Stomach (tissue), 8 donors: ENCODE measurements at regions not wholly inside any gene's neighbourhood (a gene's known extent, or its start where the extent isn't known, plus 50 kb on each side); places are given as distances from the start of the nearest gene placed in this dataset.

Source experiments
- DNase-seq, 2 donors: peaks; one replicate each; pipeline versions ENCODE4 v3.0.0 to v3.0.0-alpha.2; 2013 to 2019
- H3K27ac ChIP-seq, 5 donors: fragments of 200-600 bp in 4 of 5; sonication (generic) in 4 of 5; one replicate each; pipeline ENCODE4 v1.5.1; 2013 to 2019; ENCODE audit warnings: mild to moderate bottlenecking in 1 of 5, moderate library complexity in 1 of 5
- H3K27me3 ChIP-seq, 3 donors: fragments of 200-600 bp; sonication (generic); one replicate each; pipeline ENCODE4 v1.5.1; 2017 to 2019; ENCODE audit warnings: mixed run types in 1 of 3
- H3K36me3 ChIP-seq, 4 donors: fragments of 200-600 bp; sonication (generic); 1 replicate in 3 of 4; 2 replicates in 1 of 4; pipeline ENCODE4 v1.5.1; 2016 to 2019
- H3K4me1 ChIP-seq, 4 donors: fragments of 200-600 bp; sonication (generic); one replicate each; pipeline ENCODE4 v1.5.1; 2016 to 2019
- H3K4me3 ChIP-seq, 4 donors: fragments of 200-600 bp; sonication (generic) in 3 of 4; one replicate each; pipeline ENCODE4 v1.5.1; 2016 to 2019; ENCODE audit warnings: mild to moderate bottlenecking in 1 of 4
- H3K9me3 ChIP-seq, 4 donors: fragments of 200-600 bp; sonication (generic); one replicate each; pipeline ENCODE4 v1.5.1; 2016 to 2019
- CTCF ChIP-seq, 7 experiments: fragments of 450-650 bp in 4 of 7; fragments of 200-600 bp in 3 of 7; sonication (generic) in 3 of 7; IDR thresholded peaks; one replicate each; pipeline ENCODE4 v1.5.1; 2016 to 2019; ENCODE audit warnings: antibody characterized with exemption in 7 of 7, control low read depth in 2 of 7, mild to moderate bottlenecking in 1 of 7
- EP300 ChIP-seq: sonication (generic); formaldehyde crosslinking; IDR thresholded peaks from one replicate; pipeline ENCODE4 v1.6.1; 2017; ENCODE audit warnings: antibody characterized with exemption
- POLR2A ChIP-seq, 4 donors: fragments of 450-650 bp; IDR thresholded peaks; one replicate each; pipeline ENCODE4 v1.6.1; 2016; ENCODE audit warnings: antibody characterized with exemption in 4 of 4, control low read depth in 2 of 4, mild to moderate bottlenecking in 1 of 4, moderate library complexity in 1 of 4
- POLR2AphosphoS5 ChIP-seq, 3 donors: sonication (generic); formaldehyde crosslinking; IDR thresholded peaks; one replicate each; pipeline ENCODE4 v1.6.1; 2016; ENCODE audit warnings: antibody characterized with exemption in 3 of 3
- WGBS, 5 donors: extraction: QIAGEN DNeasy Blood & Tissue Kit in 3 of 5; methylation state at CpG; one replicate each; pipeline versions ENCODE4 v1.1.5 to v1.1.7; 2013 to 2018; 5-methylcytosine and 5-hydroxymethylcytosine counted together
- intact Hi-C: fragments of 100-400 bp; cut with DNase I; formaldehyde crosslinking; loops from one replicate; pipeline ENCODE4 v1.15.1; 2023; ENCODE audit warnings: low total_unique reads
- donor health status: healthy with polysubstance abuse.
- donor health status: Bipolar disorder and iron deficiency.
- donor health status: healthy.

- Histone ChIP-seq H3K4me3 (no peak overlapping the region), H3K27me3 (no peaks in the 10 kb centered on the region), H3K36me3 (no peaks in the 10 kb centered on the region), H3K27ac (no peak overlapping the region), H3K9me3 (peaks cover 0 to 25% (median 9%) of the 10 kb centered on the region in 4 donors), H3K4me1 (no peaks in the 10 kb centered on the region)
- intact Hi-C loops, result no loop called here
- DNase-seq, result no peak
- TF ChIP-seq POLR2A (IDR thresholded peaks at IDR 0.05) (no peak), POLR2AphosphoS5 (IDR thresholded peaks at IDR 0.05) (no peak), CTCF (IDR thresholded peaks at IDR 0.05) (no peak), EP300 (no peak)
These were observed 1153.1 kb upstream of the USP15 start for GRCh38 chr12:61107118-61107517.

- H3K4me1 ChIP-seq, result no peaks in the 10 kb centered on the region
- no peak overlapping the region for H3K4me3 ChIP-seq
- DNase-seq, result peak in 1 of 2 donors; percentile 17
- no peak for TF ChIP-seq CTCF (IDR thresholded peaks at IDR 0.05)
- no peaks in the 10 kb centered on the region for H3K27me3 ChIP-seq
- no peaks in the 10 kb centered on the region for H3K36me3 ChIP-seq
- intact Hi-C loops, result no loop called here
- no peak overlapping the region for H3K27ac ChIP-seq
- H3K9me3 ChIP-seq, result peaks cover 0 to 6% (median 2%) of the 10 kb centered on the region in 4 donors
- 71 to 91% (median 83%) methylated on average over 1 of the region's 1 CpG for WGBS, 5 donors
These were observed 1149.0 kb upstream of the USP15 start for GRCh38 chr12:61111218-61111617.

GRCh38 chr12:61137677-61138414, 1122.4 kb upstream of the USP15 start:
- Histone ChIP-seq H3K9me3 (peaks cover 0 to 7% (median 0%) of the 10 kb centered on the region in 4 donors), H3K27me3 (no peaks in the 10 kb centered on the region), H3K27ac (no peak overlapping the region), H3K4me1 (no peaks in the 10 kb centered on the region), H3K4me3 (no peak overlapping the region), H3K36me3 (no peaks in the 10 kb centered on the region)
- 72 to 83% (median 81%) methylated on average over 3 of the region's 3 CpGs for WGBS, 5 donors
- intact Hi-C loops, result no loop called here
- no peak for TF ChIP-seq POLR2AphosphoS5 (IDR thresholded peaks at IDR 0.05)
- no peak for TF ChIP-seq CTCF (IDR thresholded peaks at IDR 0.05)
- TF ChIP-seq POLR2A (IDR thresholded peaks at IDR 0.05), result no peak
- TF ChIP-seq EP300, result no peak
- no peak for DNase-seq

- DNase-seq, result no peak
- no peak for TF ChIP-seq EP300
- TF ChIP-seq CTCF (IDR thresholded peaks at IDR 0.05), result no peak
- no peak for TF ChIP-seq POLR2AphosphoS5 (IDR thresholded peaks at IDR 0.05)
- TF ChIP-seq POLR2A (IDR thresholded peaks at IDR 0.05), result no peak
- Histone ChIP-seq H3K9me3 (peaks cover 0 to 7% (median 0%) of the 10 kb centered on the region in 4 donors), H3K4me1 (no peaks in the 10 kb centered on the region), H3K4me3 (no peak overlapping the region), H3K27me3 (no peaks in the 10 kb centered on the region), H3K36me3 (no peaks in the 10 kb centered on the region), H3K27ac (no peak overlapping the region)
- intact Hi-C loops, result no loop called here
These were observed 1121.8 kb upstream of the USP15 start for GRCh38 chr12:61138415-61138759.
